ENCODE measurements at regions not wholly inside any gene's neighbourhood (a gene's known extent, or its start where the extent isn't known, plus 50 kb on each side); places are given as distances from the start of the nearest gene placed in this dataset.

- H3K9me3 Mint-ChIP-seq: peaks cover 7% of the 10 kb centered on the region
- no peaks in the 10 kb centered on the region for H3K36me3 Mint-ChIP-seq
- H3K27me3 Mint-ChIP-seq (ENCODE audit: low read depth): no peaks in the 10 kb centered on the region
- no peak overlapping the region for H3K4me3 Mint-ChIP-seq
- no peak for TF ChIP-seq CTCF (IDR thresholded peaks at IDR 0.05; ENCODE audit: unreplicated experiment)
- no peak overlapping the region for H3K27ac Mint-ChIP-seq
- H3K4me1 Mint-ChIP-seq: peaks cover 4% of the 10 kb centered on the region
- no peak for DNase-seq (ENCODE audit: low spot score in 2 of 2, unreplicated experiment in 2 of 2)
Measured at GRCh38 chr5:98641671-98642070, 131.8 kb upstream of the RGMB start.

DNA sequence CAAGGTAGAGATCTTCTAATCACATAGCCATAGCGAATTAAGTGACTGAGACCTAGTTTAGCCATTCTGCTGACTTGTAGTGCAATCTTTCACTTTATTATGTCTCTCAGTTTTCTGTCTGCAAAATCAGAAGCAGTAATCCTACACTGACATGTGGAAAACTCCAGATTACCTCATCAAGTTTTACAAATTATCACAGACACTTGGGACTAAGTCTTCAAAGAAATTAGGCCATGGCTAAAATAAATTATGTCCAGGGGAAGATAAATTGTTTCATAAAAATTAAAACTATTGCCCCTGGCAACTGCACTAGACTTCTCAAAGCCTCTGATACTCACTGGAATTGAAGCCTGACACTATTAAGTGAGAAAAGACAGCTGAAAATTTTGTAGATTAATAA, 129.9 kb upstream of the RGMB start:
- Mint-ChIP-seq H3K4me3 (no peak overlapping the region), H3K4me1 (peaks cover 1% of the 10 kb centered on the region), H3K27ac (no peak overlapping the region), H3K9me3 (peaks cover 7% of the 10 kb centered on the region), H3K36me3 (no peaks in the 10 kb centered on the region), H3K27me3 (ENCODE audit: low read depth) (no peaks in the 10 kb centered on the region)
- DNase-seq (ENCODE audit: low spot score in 2 of 2, unreplicated experiment in 2 of 2): no peak
- TF ChIP-seq CTCF (IDR thresholded peaks at IDR 0.05; ENCODE audit: unreplicated experiment): no peak

GRCh38 chr5:98651715-98652114, 121.7 kb upstream of the RGMB start:
- H3K27me3 Mint-ChIP-seq (ENCODE audit: low read depth): peaks cover 7% of the 10 kb centered on the region
- no peaks in the 10 kb centered on the region for H3K36me3 Mint-ChIP-seq
- TF ChIP-seq CTCF (IDR thresholded peaks at IDR 0.05; ENCODE audit: unreplicated experiment): no peak
- no peak overlapping the region for H3K27ac Mint-ChIP-seq
- H3K9me3 Mint-ChIP-seq: no peaks in the 10 kb centered on the region
- H3K4me1 Mint-ChIP-seq: no peaks in the 10 kb centered on the region
- no peak overlapping the region for H3K4me3 Mint-ChIP-seq
- DNase-seq (ENCODE audit: low spot score in 2 of 2, unreplicated experiment in 2 of 2): no peak

- H3K36me3 Mint-ChIP-seq: no peaks in the 10 kb centered on the region
- no peak overlapping the region for H3K27ac Mint-ChIP-seq
- peaks cover 7% of the 10 kb centered on the region for H3K4me1 Mint-ChIP-seq
- no peak for DNase-seq (ENCODE audit: low spot score in 2 of 2, unreplicated experiment in 2 of 2)
- H3K4me3 Mint-ChIP-seq: no peak overlapping the region
- TF ChIP-seq CTCF (IDR thresholded peaks at IDR 0.05; ENCODE audit: unreplicated experiment): no peak
- H3K27me3 Mint-ChIP-seq (ENCODE audit: low read depth): peaks cover 6% of the 10 kb centered on the region
- H3K9me3 Mint-ChIP-seq: no peaks in the 10 kb centered on the region
Measured at GRCh38 chr5:98656125-98656795, 117.2 kb upstream of the RGMB start.

GRCh38 chr5:98656796-98657195, 116.7 kb upstream of the RGMB start:
- DNase-seq (ENCODE audit: low spot score in 2 of 2, unreplicated experiment in 2 of 2): no peak
- H3K4me1 Mint-ChIP-seq: peaks cover 7% of the 10 kb centered on the region
- no peak overlapping the region for H3K4me3 Mint-ChIP-seq
- H3K36me3 Mint-ChIP-seq: no peaks in the 10 kb centered on the region
- H3K27me3 Mint-ChIP-seq (ENCODE audit: low read depth): peaks cover 4% of the 10 kb centered on the region
- TF ChIP-seq CTCF (IDR thresholded peaks at IDR 0.05; ENCODE audit: unreplicated experiment): no peak
- no peaks in the 10 kb centered on the region for H3K9me3 Mint-ChIP-seq
- H3K27ac Mint-ChIP-seq: no peak overlapping the region

DNA sequence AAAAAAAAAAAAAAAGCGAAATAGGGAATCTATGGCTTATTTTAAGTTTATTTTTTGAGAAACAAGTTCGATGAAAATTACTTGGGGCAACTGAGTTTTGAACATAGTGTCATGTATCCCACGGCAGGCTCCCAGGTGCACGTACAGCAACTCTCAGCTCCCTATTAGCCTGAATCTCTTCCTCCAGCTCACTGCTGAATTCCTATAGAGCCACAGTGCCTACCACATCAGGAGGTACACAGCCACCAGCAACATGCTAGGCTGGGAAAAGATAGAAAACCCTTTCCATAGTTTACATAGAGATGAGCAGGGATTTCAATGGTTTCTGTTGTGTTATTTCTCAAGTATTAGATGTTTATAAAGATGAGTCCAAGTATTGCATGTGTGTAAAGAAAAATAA, 115.9 kb upstream of the RGMB start:
- no peak overlapping the region for H3K27ac Mint-ChIP-seq
- H3K4me1 Mint-ChIP-seq: peaks cover 7% of the 10 kb centered on the region
- no peak for TF ChIP-seq CTCF (IDR thresholded peaks at IDR 0.05; ENCODE audit: unreplicated experiment)
- H3K36me3 Mint-ChIP-seq: no peaks in the 10 kb centered on the region
- H3K27me3 Mint-ChIP-seq (ENCODE audit: low read depth): peaks cover 2% of the 10 kb centered on the region
- no peak for DNase-seq (ENCODE audit: low spot score in 2 of 2, unreplicated experiment in 2 of 2)
- H3K9me3 Mint-ChIP-seq: no peaks in the 10 kb centered on the region
- H3K4me3 Mint-ChIP-seq: no peak overlapping the region

Data from mesothelial cell of epicardium (in vitro differentiated cells).